SK-N-DZ (cell line): ENCODE measurements at regions not wholly inside any gene's neighbourhood (a gene's known extent, or its start where the extent isn't known, plus 50 kb on each side); places are given as distances from the start of the nearest gene placed in this dataset.

Source experiments
- DNase-seq: peaks from one replicate; pipeline ENCODE4 v3.0.0-alpha.2; 2015; ENCODE audit warnings: low spot score

DNA sequence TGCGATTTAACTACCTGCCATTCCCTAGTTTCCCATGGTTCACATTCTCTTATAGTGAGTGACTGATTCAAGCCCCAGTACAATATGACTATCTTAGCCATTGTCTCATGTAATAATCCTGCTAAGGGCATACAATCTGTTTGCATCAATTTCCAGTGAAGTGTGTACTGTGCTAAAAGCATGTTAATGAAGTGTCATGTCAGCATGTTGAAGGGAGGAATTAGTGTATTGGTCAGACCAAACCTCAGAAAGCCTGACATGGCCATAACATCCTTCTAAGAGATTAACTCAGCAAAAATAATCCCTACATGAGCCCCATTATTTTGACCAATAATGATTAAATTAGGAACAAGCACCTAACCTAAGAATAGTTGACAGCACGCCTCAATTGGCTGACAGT, 442.4 kb downstream of the ENC1 start:
- no peak for DNase-seq

DNA sequence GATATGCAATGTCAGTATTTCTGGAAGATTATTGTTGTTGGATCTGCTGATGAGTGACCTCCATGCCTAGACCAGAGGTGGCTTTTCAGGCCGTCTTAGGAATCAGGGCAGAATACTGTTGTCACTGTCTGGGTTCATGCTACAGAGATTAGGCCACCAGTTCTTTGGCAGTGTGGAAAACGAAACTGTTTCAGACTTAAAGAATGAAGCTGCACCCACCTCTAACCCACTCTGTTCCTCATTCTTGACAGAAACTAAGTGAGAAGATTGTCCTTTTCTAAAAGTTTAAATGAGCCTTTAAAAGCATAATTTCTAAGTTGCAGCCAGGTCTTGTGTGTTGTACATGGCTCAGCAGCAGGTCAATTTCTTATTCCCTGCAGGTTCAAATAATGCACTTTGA, 444.3 kb downstream of the ENC1 start:
- DNase-seq = no peak

DNA sequence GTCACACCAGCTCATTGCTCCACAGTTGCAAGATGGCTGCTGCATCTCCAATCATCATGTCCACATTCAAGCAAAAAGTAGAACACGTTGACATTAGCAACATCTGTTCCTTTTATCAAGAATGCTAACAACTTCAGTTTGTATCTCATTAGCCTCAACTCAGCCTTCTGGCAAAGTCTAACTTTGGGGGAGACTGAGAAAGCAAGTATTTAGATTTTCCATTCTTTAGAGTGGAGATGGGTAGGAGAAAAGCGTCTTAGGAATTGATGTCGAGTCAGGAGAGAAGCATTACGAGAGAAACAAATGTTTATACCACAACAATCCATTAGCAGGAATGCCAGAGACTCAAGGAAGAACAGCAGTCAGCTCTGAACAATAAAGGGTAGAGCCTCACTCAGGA, 446.3 kb downstream of the ENC1 start:
- DNase-seq = no peak

DNA sequence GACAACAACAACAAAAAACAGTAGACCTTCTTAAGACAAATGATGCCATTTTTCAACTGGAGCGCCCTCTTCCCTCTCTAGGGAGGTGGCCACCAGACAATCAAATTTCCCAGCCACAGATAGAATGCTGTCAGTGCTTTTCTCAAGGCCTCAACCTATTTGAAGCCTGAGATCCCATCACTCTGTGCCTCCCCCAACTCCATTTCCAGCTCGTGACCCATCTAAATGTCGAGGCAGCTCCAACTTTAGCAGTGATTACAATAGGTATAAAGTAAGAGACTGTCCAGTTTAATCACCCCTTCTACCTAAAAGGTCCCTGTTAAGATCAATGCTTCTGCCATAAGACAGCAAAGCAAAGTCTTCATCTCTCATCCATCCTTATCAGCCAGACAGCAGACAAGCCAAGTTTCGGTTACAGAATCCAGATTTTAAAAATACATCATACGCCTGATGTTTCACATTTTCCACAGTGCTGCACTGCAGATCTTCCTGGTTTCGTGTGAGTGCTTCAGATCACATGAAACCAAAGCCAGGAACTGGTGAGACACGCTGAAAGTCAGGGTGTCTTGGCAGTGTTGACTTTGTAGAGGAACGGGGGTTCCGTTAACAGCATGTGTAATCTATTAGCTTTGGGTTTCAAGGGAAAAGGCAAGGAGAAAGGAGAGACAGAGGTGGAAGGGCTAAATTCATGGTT, 447.8 kb downstream of the ENC1 start:
- DNase-seq = peak; percentile 74

DNA sequence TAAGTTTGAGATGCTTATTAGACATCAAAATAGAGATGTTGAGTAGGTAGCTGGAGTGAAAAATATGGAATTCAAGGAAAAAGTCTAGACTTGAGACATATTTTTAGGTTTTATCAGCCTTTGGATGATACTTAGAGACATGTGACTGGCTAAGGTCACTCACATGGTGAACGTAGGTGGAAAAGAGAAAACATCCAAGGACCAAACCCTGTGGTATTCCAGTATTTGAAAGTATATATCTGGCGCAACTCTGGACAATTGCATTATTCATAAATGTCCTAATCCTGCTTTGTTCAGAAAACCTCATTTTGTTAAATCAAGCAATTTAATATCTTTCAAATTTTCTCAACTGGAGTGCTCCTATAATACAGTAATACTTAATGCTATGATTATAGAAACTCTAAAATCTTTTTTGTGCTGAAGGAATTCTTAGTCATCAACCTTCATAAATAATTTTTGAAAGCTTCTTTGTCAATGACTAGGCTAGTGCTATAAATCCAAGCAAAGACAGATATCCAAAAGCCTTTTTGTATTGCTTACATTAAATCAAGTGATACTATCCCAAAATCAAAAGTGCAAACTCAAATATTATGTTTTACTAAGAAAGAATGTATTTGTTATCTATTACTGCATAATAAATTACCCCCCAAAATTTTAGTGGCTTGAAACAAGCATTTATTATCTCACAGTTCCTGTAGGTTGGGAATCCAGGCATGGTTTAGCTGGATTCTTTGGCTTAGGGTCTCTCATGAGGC, 452.0 kb downstream of the ENC1 start:
- no peak for DNase-seq

DNA sequence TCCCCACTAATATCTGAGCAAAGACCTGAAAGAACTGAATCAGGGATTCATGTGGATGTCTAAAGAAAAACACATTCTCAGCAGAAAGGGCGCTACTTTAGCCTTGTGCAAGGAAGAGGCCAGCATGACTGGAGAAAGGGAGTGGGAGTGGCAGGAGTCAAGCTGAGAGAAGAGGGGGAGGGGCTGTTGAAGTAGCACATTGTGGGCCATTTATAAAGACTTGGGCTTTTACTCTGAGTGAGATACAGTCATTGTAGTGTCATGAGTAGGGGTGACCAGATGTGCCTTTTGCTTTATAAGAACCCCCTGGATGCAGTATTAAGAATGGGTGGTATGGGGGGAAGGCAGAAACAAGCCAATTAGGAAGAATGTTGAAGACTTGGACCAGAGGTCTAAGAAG, 452.8 kb downstream of the ENC1 start:
- DNase-seq = no peak

DNA sequence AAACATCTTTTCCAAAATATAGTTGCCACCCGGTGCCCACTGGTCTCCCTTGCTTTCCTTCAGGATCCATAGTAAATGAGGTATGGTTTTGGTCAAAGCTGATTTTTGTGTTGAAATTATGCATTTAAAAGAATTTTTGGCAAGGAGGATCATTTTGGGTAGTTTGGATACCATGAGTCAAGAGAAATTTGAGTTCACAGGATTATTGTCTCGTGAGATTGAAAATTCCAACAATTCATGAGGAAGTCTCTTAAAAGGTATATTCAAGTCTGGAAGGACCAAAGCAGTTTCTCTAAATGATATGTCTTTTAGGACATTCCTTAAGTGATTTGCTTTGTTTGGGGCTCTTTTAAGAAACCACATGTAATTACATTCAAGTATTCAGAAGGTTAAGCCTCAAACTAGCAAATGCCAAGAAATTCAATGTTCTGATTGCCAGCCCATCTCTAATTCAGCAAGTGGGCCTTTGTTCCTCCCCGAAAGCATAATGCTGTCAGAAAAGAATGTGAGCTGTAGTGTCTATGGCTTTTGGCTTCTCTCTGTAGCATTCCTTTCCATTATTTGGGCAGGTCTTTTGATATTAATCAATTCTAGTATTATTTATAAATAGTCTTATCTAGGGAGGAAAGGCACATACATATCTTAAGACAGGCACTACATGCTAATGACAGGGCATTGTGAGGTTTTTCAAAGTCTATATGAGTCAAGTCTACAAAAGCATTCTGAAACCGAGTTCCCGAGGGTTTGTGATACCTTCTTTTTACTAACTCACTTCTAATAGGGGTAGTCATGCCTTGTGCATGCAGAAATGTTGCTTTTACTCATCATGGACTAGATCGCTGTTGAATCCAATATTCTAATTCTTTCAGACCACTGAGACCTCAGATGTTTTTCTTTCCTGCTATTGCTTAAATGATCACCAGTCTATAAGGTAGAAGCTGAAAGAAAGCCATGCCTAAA, 453.9 kb downstream of the ENC1 start:
- no peak for DNase-seq

DNA sequence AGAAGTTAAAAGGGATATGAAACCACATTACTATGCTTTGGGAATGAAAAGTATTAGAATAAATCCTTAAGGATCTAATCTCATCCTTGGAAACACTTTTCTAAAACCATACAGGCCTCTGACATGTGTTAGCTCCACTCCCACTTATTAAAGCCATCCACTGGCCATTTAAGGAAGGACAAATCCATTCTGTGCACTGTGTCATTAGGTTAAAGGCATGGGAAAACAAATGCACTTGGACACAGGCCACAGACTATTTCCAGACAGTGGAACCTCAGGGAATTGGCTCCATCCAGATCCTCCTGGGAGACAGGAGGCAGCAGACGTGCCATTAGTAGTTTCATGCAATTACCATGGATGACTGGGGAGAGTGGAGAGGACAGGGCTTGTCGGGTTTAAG, 454.9 kb downstream of the ENC1 start:
- peak; percentile 88 for DNase-seq

DNA sequence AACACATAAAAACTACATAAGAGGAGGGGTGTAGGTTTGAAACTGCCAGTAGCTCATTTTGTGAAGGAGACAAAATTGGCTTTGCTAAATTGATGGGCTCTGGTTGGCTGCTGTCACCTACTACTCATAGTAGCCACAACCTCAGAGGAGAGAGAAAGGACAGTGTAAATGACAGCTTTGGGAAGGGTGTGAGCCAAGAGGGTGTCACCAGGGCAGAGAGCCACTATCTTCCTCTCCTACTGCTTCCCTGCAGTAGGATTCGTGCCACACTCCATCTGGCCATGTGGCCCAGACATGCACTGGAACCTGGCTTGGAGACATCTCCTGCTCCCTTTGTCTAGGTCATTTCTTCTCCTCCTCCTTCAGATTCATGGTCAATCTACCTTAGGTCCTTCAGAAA, 455.9 kb downstream of the ENC1 start:
- no peak for DNase-seq

DNA sequence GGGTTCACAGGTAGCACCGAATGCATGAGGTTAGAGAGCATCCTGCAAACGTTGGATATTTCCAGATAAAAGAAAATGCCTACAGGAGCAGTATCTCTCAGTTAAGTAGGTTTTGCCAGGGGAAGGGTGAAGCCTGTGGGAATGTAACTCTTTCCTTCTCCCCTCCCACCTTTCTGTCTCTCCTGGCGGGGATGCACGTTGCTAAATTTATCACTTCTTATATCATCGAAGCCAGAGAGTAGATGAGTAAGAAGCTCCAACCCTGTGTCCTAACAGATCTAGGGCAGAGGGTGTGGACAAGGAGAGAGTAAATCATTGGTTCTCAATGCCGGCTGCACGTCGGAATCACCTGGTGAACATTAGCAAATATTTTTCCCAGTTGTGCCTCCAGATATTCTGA, 457.5 kb downstream of the ENC1 start:
- peak; percentile 9 for DNase-seq

DNA sequence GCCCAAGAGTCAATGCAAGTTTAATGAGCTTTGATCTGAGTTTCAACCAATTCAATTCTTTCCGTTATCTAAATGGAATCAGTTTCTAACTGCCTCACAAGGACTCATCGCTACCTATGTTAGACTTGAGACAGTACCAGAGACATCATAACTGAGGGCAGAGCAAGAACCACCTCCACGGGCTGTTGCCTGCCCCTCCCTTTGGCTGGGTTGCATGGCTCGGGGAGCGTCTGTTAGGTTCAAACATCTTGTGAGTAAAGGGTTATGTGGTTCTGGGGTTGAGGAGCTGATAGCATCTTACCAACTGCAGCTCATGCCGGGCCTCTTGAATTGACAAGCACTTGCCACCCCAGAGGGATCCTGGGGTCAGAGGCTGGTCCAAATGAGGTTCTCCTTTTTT, 457.9 kb downstream of the ENC1 start:
- peak; percentile 73 for DNase-seq

DNA sequence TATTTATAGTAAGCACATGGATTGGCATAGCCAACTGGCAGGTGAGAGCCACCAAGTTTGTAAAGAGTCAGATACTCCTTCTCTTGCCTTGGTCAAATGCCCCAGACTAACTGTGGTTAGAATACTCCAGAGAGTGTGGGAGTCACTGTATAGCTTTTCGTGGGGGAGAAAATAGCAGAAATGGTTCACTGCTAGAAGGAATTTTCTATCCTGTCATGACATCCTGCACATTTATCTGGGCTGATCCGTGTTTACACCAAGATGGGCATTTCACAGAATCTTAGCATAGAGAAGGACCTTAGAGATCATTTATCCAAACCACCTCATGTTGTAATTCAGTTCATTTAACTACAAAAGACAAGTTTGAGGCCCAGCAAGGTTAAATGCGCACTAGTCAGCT, 460.8 kb downstream of the ENC1 start:
- DNase-seq = no peak

DNA sequence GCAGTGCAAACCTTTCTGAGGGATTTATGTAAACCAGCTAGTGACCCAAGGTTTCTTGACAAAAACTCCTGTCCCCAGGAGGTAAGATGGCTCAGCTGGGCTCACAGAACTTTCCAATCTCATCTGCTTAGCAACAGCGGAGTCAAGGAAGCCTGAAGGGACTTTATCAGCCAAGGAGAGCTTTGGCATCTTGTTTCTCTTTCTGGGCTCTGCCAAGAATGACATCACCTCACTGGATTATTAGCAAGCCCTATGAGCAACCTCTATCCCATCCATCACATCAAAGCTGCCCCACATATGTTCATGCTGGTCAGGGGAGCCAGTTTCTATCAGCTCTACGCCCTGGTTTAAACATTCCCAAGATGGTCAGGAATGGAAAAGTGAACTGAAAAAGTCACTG, 461.3 kb downstream of the ENC1 start:
- no peak for DNase-seq

DNA sequence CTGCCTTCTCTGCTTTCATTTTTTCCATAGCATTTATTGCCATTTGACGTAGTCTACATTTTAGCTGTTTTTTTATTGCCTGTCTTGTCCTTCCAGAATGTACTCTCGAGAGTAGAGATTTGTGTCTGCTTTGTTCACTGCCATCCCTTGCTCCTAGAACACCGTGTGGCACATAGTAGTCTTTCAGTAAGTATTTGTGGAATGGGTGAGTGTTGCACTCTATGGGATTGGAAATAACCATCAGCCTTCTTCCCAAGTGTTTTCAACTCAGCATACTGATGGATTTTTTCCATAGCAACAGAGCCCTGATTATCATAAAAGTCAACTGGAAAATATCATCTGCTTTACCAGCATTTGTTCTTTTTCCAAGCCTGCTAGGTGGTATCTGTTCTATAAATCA, 462.6 kb downstream of the ENC1 start:
- no peak for DNase-seq

DNA sequence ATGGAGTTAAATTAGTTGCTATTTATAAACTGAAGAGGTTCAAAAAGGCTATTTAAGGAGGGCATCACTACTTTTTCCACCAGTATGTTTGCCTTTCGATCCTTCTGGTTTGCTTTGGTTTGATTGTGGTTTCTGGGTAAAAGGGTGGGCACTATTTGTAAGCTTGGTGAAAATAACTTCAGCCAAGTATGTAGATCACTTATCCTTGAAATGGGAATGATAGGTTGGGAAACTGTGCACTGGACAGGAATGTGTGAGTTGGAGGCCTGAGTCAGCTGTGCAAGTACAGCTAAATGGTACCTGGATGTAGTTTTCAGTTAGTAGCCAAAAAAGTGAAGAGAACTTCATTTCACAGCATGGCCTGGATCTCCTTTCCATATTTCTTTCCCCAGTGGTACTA, 466.2 kb downstream of the ENC1 start:
- no peak for DNase-seq

DNA sequence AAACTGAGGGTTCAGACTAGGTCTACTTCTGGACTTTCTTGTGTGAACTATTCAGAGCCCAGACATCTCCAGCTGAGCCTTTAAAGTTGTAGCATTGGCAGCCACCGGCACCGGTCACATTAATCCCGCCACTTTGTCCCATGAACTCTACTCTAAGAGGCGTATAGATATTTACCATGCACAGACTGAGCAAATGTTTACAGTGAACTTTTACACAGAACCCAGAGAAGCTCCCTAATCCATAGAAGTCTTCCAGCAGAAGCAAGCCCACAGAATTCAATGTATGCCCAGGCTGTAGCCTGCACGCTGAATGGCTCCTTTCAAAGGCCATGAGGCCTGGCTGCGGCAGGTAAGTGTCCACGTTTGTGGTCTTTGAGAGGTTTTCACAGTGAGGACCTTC, 466.9 kb downstream of the ENC1 start:
- no peak for DNase-seq

DNA sequence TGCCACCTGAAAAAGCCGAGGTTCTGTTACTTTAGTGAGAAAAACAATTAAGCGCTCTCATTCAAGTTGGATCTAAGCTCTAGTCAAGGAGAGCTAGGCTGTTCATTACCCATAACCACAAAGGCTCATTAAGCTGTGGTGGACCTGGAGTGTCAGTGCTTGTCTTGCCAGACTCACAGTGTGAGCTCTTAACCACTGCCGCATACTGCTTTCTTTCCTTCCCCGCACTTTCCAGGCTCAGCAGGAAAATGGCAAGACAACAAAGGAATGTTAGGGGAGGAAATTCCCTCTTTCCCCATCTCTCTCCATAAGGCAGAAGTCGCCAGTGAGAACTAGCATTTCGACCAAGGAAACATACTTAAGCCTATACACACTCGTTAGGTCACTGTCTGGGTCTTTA, 467.3 kb downstream of the ENC1 start:
- no peak for DNase-seq

DNA sequence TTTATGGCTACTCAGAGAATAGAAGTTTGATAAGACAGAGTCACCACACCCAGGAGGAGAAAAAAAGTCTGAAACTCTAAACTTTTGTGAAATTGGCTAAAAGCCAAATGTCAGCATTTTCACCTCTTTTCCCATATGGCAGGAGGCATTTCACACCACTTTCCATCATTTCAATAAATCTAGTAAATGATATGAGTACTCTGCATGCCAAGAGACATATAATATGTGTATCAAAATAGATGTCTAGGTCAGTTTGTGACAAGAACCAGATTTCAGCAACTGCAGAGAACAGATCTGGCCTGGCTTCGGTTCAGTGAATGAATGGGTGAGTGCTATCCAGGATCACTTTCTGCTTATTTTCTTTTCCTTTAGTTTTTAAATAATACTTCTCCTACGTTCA, 470.8 kb downstream of the ENC1 start:
- DNase-seq = no peak

DNA sequence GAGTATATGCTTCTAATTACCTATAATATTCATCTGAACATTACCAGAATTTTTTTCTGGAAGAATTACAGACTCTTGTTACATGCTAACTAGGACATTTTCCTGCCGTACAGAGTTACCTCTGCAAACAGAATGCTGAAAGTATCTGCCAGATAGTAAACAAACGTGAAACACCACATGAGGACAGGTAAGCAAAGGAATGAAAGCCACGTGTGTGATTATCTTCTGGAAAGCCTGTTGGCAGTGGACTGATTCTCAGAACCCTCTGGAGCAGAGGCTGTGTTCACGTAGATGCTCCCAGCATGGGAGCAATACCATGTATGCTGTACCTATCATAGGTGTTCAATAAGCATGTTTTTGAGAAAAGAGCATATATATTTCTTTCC, 472.6 kb downstream of the ENC1 start:
- no peak for DNase-seq

DNA sequence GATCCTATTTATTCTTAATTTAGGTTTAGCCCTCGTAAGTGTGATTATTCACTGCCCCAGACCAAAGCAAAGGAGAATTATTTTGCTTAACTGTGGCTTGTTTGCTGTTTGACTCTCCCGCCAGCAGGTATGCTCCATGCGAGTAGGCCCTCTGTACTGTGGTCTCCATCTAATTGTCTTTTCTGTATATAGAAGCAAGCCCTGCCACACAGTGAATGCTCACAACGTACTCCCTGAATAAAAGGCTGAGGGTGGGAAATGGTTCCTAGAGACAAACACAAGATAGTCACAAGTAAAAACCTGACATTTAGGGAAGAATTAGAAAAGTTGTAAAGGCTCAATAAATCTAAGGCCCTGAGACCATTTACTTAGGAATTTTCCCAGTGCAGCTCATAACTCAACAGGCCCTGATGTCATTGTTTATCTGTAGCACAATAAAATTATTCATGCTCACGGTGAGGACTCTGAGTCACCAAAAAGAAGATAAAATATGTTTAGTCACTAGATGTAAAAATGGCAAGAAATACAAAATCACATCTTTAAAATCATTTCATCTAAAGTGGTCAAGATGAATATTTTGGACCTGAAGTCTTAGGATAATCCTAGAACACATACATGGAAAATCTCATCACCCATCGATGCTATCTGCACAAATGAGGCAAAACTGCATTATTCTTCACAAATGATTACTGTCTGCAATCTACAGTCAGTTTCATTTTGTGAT, 473.2 kb downstream of the ENC1 start:
- DNase-seq = no peak

DNA sequence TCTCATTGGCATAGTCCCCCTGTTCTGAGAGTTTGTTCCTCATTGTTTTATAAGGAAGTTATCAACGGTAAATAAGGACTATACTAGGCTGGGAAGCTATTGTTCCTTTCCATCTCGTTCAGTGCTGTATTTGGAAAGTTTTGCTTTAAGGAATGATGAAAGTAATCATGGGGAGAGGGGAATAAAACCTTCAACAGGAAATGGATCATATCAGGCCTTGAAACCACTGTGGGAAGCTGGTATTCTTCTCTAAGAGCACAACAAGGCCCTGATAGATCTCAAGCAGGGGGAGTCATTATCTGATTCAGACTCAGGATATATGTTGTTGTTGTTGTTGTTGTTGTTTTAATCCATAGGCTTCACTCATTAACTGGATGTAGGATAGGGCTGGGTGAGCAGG, 474.5 kb downstream of the ENC1 start:
- DNase-seq = no peak

DNA sequence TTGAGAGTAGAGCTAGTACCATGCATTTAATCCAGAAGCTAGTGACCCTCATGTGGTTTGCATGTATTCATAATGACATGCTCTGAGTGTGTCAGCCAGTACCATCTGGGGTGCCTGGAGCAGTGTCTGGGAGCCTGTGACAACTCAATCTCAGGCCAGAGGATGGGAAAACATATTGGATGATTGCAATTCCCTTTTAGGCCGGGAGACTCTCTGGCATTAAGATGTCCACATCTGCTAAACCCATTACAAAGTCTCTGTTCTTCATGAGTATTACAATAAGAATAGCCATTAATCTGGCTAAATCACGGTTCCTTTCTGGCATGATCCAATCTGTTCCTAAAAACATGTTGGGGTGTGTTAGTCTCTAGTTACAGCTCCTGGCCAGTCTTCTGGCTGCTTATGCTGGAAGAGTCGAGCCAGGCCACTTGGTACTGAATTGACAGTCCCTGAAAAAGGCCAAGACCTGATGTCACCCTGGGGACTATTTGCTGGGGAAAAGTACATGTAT, 475.7 kb downstream of the ENC1 start:
- no peak for DNase-seq
